NCI-H2107 (cell line): ENCODE measurements at regions not wholly inside any gene's neighbourhood (a gene's known extent, or its start where the extent isn't known, plus 50 kb on each side); places are given as distances from the start of the nearest gene placed in this dataset.
"Not testable (repeated sequence)": the region's sequence is repeated elsewhere in the genome, so short reads cannot be mapped to it uniquely, and the experiment has no call there.

Experiments
- DNase-seq: peaks from one replicate; lab custom pipeline; 2025; lab: John Stamatoyannopoulos, UW

GRCh38 chr5:3103262-3103811, 351.9 kb upstream of the IRX2 start:
- no peak for DNase-seq

- no peak for DNase-seq
Observed at GRCh38 chr5:3102531-3102930, 351.1 kb upstream of the IRX2 start.

GRCh38 chr5:3101561-3101960, 350.1 kb upstream of the IRX2 start:
- no peak for DNase-seq

GRCh38 chr5:3100921-3101551, 349.6 kb upstream of the IRX2 start:
- DNase-seq: no peak

- no peak for DNase-seq
Observed at GRCh38 chr5:3099954-3100353, 348.5 kb upstream of the IRX2 start.

- DNase-seq: no peak
Observed at GRCh38 chr5:3099526-3099925, 348.0 kb upstream of the IRX2 start.

GRCh38 chr5:3098821-3099220, 347.3 kb upstream of the IRX2 start:
- no peak for DNase-seq

GRCh38 chr5:3092664-3093063, 341.2 kb upstream of the IRX2 start:
- DNase-seq: no peak

GRCh38 chr5:3092211-3092610, 340.7 kb upstream of the IRX2 start:
- DNase-seq: no peak

GRCh38 chr5:3091040-3091774, 339.7 kb upstream of the IRX2 start:
- no peak for DNase-seq

- DNase-seq: not testable (repeated sequence)
Observed at GRCh38 chr5:3090305-3090704, 338.8 kb upstream of the IRX2 start.

GRCh38 chr5:3080366-3080765, 328.9 kb upstream of the IRX2 start:
- DNase-seq: no peak

GRCh38 chr5:3077684-3078083, 326.2 kb upstream of the IRX2 start:
- no peak for DNase-seq

GRCh38 chr5:3075309-3075708, 323.8 kb upstream of the IRX2 start:
- no peak for DNase-seq

GRCh38 chr5:3068401-3068800, 316.9 kb upstream of the IRX2 start:
- DNase-seq: no peak

- DNase-seq: no peak
Observed at GRCh38 chr5:3060283-3060682, 308.8 kb upstream of the IRX2 start.

GRCh38 chr5:3059488-3059887, 308.0 kb upstream of the IRX2 start:
- DNase-seq: no peak

- no peak for DNase-seq
Observed at GRCh38 chr5:3058942-3059341, 307.5 kb upstream of the IRX2 start.

- DNase-seq: no peak
Observed at GRCh38 chr5:3056866-3057265, 305.4 kb upstream of the IRX2 start.

- no peak for DNase-seq
Observed at GRCh38 chr5:3051400-3051799, 299.9 kb upstream of the IRX2 start.

- no peak for DNase-seq
Observed at GRCh38 chr5:3050863-3051262, 299.4 kb upstream of the IRX2 start.

- DNase-seq: no peak
Observed at GRCh38 chr5:3049261-3049660, 297.8 kb upstream of the IRX2 start.

GRCh38 chr5:3047212-3047774, 295.8 kb upstream of the IRX2 start:
- no peak for DNase-seq
